AG04450 (cell line): ENCODE measurements at regions not wholly inside any gene's neighbourhood (a gene's known extent, or its start where the extent isn't known, plus 50 kb on each side); places are given as distances from the start of the nearest gene placed in this dataset.

Experiments
- CTCF ChIA-PET: fragments of 300-600, 350-600 bp; formaldehyde crosslinking; extraction: SDS; loops from one replicate; lab custom pipeline; 2022; ENCODE audit warnings: antibody characterized with exemption, inconsistent platforms; lab: Charles Lee
- POLR2A ChIA-PET: fragments of 350-600 bp; formaldehyde crosslinking; extraction: SDS; loops from one replicate; lab custom pipeline; 2021; ENCODE audit warnings: antibody characterized with exemption, inconsistent platforms; lab: Yijun Ruan, JAX
- DNase-seq: peaks from one replicate; pipeline ENCODE4 v3.0.0-alpha.2; 2011; ENCODE audit warnings: low read depth, low spot score
- H3K27ac ChIP-seq: one replicate; pipeline ENCODE4 v1.5.1; 2012; ENCODE audit warnings: low read depth, low read length, control low read depth
- H3K27me3 ChIP-seq: one replicate; pipeline ENCODE4 v1.6.0; 2012; ENCODE audit warnings: low read length; ENCODE audit not compliant: control insufficient read depth, insufficient read depth
- H3K4me3 ChIP-seq: 2 replicates; pipeline ENCODE4 v1.5.1; 2011; ENCODE audit warnings: mild to moderate bottlenecking, low read depth, low read length, control low read depth
- H3K9me3 ChIP-seq: 2 replicates; pipeline ENCODE4 v1.5.1; 2012; ENCODE audit warnings: low read length; ENCODE audit not compliant: control insufficient read depth, insufficient read depth
- CTCF ChIP-seq: IDR thresholded peaks from 2 replicates; pipeline ENCODE4 v1.5.1; 2011; ENCODE audit warnings: low read depth, low read length, control low read depth, inconsistent platforms

- no peak for TF ChIP-seq CTCF
- Histone ChIP-seq H3K9me3 (peaks cover 3% of the 10 kb centered on the region; the same call in 1 of the 2 replicates), H3K4me3 (no peak overlapping the region), H3K27me3 (no peaks in the 10 kb centered on the region), H3K27ac (no peak overlapping the region)
- POLR2A ChIA-PET: no interaction called here
- CTCF ChIA-PET: no interaction called here
- DNase-seq: no peak
Measured at GRCh38 chr4:36614011-36614410, 332.6 kb downstream of the DTHD1 start.

GRCh38 chr4:36618102-36618501 lies 336.7 kb downstream of the DTHD1 start:
- TF ChIP-seq CTCF: no peak
- no peak overlapping the region for H3K4me3 ChIP-seq
- H3K9me3 ChIP-seq: 0 out of 2 replicates have a peak, but pooled peaks cover 3% of the 10 kb centered on the region
- ChIA-PET CTCF (no interaction called here), POLR2A (no interaction called here)
- no peaks in the 10 kb centered on the region for H3K27me3 ChIP-seq
- no peak overlapping the region for H3K27ac ChIP-seq
- no peak for DNase-seq

GRCh38 chr4:36624030-36624429 lies 342.6 kb downstream of the DTHD1 start:
- POLR2A ChIA-PET: no interaction called here
- Histone ChIP-seq H3K27ac (no peak overlapping the region), H3K27me3 (no peaks in the 10 kb centered on the region), H3K9me3 (0 out of 2 replicates have a peak, but pooled peaks cover 3% of the 10 kb centered on the region), H3K4me3 (no peak overlapping the region)
- TF ChIP-seq CTCF: no peak
- DNase-seq: no peak
- CTCF ChIA-PET: no interaction called here

- Histone ChIP-seq H3K9me3 (peaks cover 6% of the 10 kb centered on the region), H3K27ac (no peak overlapping the region), H3K27me3 (no peaks in the 10 kb centered on the region), H3K4me3 (no peak overlapping the region)
- ChIA-PET POLR2A (no interaction called here), CTCF (no interaction called here)
- no peak for DNase-seq
- TF ChIP-seq CTCF: no peak
Measured at GRCh38 chr4:36638273-36638811, 356.9 kb downstream of the DTHD1 start.

- no peak for DNase-seq
- ChIA-PET POLR2A (no interaction called here), CTCF (no interaction called here)
- Histone ChIP-seq H3K9me3 (peaks cover 12% of the 10 kb centered on the region), H3K27ac (no peak overlapping the region), H3K4me3 (no peak overlapping the region), H3K27me3 (no peaks in the 10 kb centered on the region)
- TF ChIP-seq CTCF: no peak
Measured at GRCh38 chr4:36640876-36641275, 359.5 kb downstream of the DTHD1 start.
